Mesenchymal stem cell (in vitro differentiated cells and primary cell): ENCODE measurements at regions not wholly inside any gene's neighbourhood (a gene's known extent, or its start where the extent isn't known, plus 50 kb on each side); places are given as distances from the start of the nearest gene placed in this dataset.

Experiments
- DNase-seq: peaks from one replicate; pipeline ENCODE4 v3.0.0-alpha.2; 2013
- H2AFZ ChIP-seq: one replicate; pipeline ENCODE4 v1.6.1; 2013; ENCODE audit warnings: low read depth, mild to moderate bottlenecking, control low read depth, inconsistent platforms, low read length, moderate library complexity
- H2AK5ac ChIP-seq: 2 replicates; pipeline ENCODE4 v1.6.1; 2013; ENCODE audit warnings: low read length, moderate library complexity, mild to moderate bottlenecking, inconsistent platforms; ENCODE audit not compliant: severe bottlenecking
- H2BK120ac ChIP-seq: one replicate; pipeline ENCODE4 v1.6.1; 2013; ENCODE audit warnings: low read depth, mild to moderate bottlenecking, inconsistent platforms, low read length, moderate library complexity
- H2BK12ac ChIP-seq, 2 experiments: one replicate each; pipeline ENCODE4 v1.6.1; 2013; ENCODE audit warnings: inconsistent platforms in 2 of 2, low read length in 2 of 2, mild to moderate bottlenecking in 2 of 2, moderate library complexity in 2 of 2, control low read depth in 1 of 2
- H2BK15ac ChIP-seq: one replicate; pipeline ENCODE4 v1.6.1; 2013; ENCODE audit warnings: mild to moderate bottlenecking, low read depth, inconsistent platforms; ENCODE audit not compliant: poor library complexity, severe bottlenecking
- H2BK5ac ChIP-seq: 2 replicates; pipeline ENCODE4 v1.6.1; 2013; ENCODE audit warnings: low read depth, mild to moderate bottlenecking, low read length, control low read depth, inconsistent platforms; ENCODE audit not compliant: poor library complexity, severe bottlenecking
- H3K14ac ChIP-seq, 2 experiments: one replicate each; pipeline ENCODE4 v1.6.1; 2013; ENCODE audit warnings: inconsistent platforms in 2 of 2, low read length in 2 of 2, control low read depth in 1 of 2, mild to moderate bottlenecking in 1 of 2, moderate library complexity in 1 of 2
- H3K18ac ChIP-seq, 2 experiments: one replicate each; pipeline ENCODE4 v1.6.1; 2013; ENCODE audit warnings: inconsistent platforms in 2 of 2, low read length in 2 of 2, control low read depth in 1 of 2, low read depth in 1 of 2, mild to moderate bottlenecking in 1 of 2
- H3K23ac ChIP-seq, 2 experiments: one replicate each; pipeline ENCODE4 v1.6.1; 2013; ENCODE audit warnings: inconsistent platforms in 2 of 2, low read length in 2 of 2, mild to moderate bottlenecking in 2 of 2, moderate library complexity in 2 of 2, control low read depth in 1 of 2
- H3K27ac ChIP-seq: 2 replicates; pipeline ENCODE4 v1.5.1; 2013; ENCODE audit warnings: mild to moderate bottlenecking, moderate library complexity, low read length, control low read depth, inconsistent platforms; ENCODE audit not compliant: poor library complexity, severe bottlenecking
- H3K27me3 ChIP-seq, 2 experiments: 2 replicates each; pipeline versions ENCODE4 v1.6.1 to v1.7.0; 2013; ENCODE audit warnings: low read length in 2 of 2, mild to moderate bottlenecking in 2 of 2, moderate library complexity in 2 of 2, control low read depth in 1 of 2, inconsistent platforms in 1 of 2; ENCODE audit not compliant: control insufficient read depth in 1 of 2, insufficient read depth in 1 of 2
- H3K36me3 ChIP-seq, 2 experiments: 2 replicates each; pipeline versions ENCODE4 v1.6.1 to v1.7.0; 2013; ENCODE audit warnings: low read length in 2 of 2, control low read depth in 1 of 2, inconsistent platforms in 1 of 2, low read depth in 1 of 2, mild to moderate bottlenecking in 1 of 2; ENCODE audit not compliant: insufficient read depth in 2 of 2, control insufficient read depth in 1 of 2
- H3K4ac ChIP-seq, 2 experiments: one replicate each; pipeline ENCODE4 v1.6.1; 2013; ENCODE audit warnings: inconsistent platforms in 2 of 2, low read length in 2 of 2, mild to moderate bottlenecking in 2 of 2, moderate library complexity in 2 of 2, control low read depth in 1 of 2, low read depth in 1 of 2
- H3K4me1 ChIP-seq: 2 replicates; pipeline ENCODE4 v1.6.1; 2013; ENCODE audit warnings: low read depth, low read length, control low read depth; ENCODE audit not compliant: control insufficient read depth, insufficient read depth
- H3K4me2 ChIP-seq: 2 replicates; pipeline ENCODE4 v1.6.1; 2013; ENCODE audit warnings: low read length, mild to moderate bottlenecking, inconsistent platforms; ENCODE audit not compliant: poor library complexity, severe bottlenecking
- H3K4me3 ChIP-seq, 2 experiments: 2 replicates each; pipeline versions ENCODE4 v1.5.1 to v1.7.0; 2013; ENCODE audit warnings: low read length in 2 of 2, mild to moderate bottlenecking in 2 of 2, control low read depth in 1 of 2, low read depth in 1 of 2; ENCODE audit not compliant: insufficient read depth in 1 of 2
- H3K79me1 ChIP-seq: replicated peaks from 2 replicates; pipeline ENCODE4 v1.6.1; 2013; ENCODE audit warnings: mild to moderate bottlenecking, control low read depth, low read length, inconsistent platforms; ENCODE audit not compliant: poor library complexity, severe bottlenecking
- H3K9ac ChIP-seq: 2 replicates; pipeline ENCODE4 v1.7.0; 2013; ENCODE audit warnings: mild to moderate bottlenecking, low read length, moderate library complexity
- H3K9me3 ChIP-seq: 2 replicates; pipeline ENCODE4 v1.7.0; 2013; ENCODE audit warnings: mild to moderate bottlenecking, low read length; ENCODE audit not compliant: control insufficient read depth
- H4K8ac ChIP-seq: one replicate; pipeline ENCODE4 v1.6.1; 2013; ENCODE audit warnings: inconsistent platforms, mild to moderate bottlenecking, low read length, moderate library complexity
- H4K91ac ChIP-seq: one replicate; pipeline ENCODE4 v1.6.1; 2013; ENCODE audit warnings: mild to moderate bottlenecking, low read length, inconsistent platforms
- WGBS: methylation state at CpG from one replicate; pipeline ENCODE4 v1.1.7; 2013; ENCODE audit warnings: mixed read lengths; 5-methylcytosine and 5-hydroxymethylcytosine counted together

GRCh38 chr7:13832346-13832745 is 157.1 kb downstream of the ETV1 start:
- H2BK120ac ChIP-seq = no peak overlapping the region
- H2BK5ac ChIP-seq = no peak overlapping the region
- H3K9ac ChIP-seq = no peak overlapping the region
- H3K23ac ChIP-seq = no peak overlapping the region
- H4K8ac ChIP-seq = no peak overlapping the region
- no peaks in the 10 kb centered on the region for H3K4me1 ChIP-seq
- no peak overlapping the region for H3K14ac ChIP-seq
- no peak overlapping the region for H3K4me2 ChIP-seq
- H3K4me3 ChIP-seq = no peak overlapping the region
- H3K27ac ChIP-seq = no peak overlapping the region
- H3K4ac ChIP-seq = no peak overlapping the region
- no peaks in the 10 kb centered on the region for H3K36me3 ChIP-seq
- no peak overlapping the region for H2AK5ac ChIP-seq
- no peak overlapping the region for H2BK12ac ChIP-seq
- no peaks in the 10 kb centered on the region for H3K27me3 ChIP-seq
- DNase-seq = no peak
- no peaks in the 10 kb centered on the region for H3K9me3 ChIP-seq
- no peak overlapping the region for H3K18ac ChIP-seq
- no peak overlapping the region for H2AFZ ChIP-seq
- no peak overlapping the region for H2BK15ac ChIP-seq
- no peaks in the 10 kb centered on the region for H3K79me1 ChIP-seq
- no peak overlapping the region for H4K91ac ChIP-seq

- H3K4me3 ChIP-seq = no peak overlapping the region
- no peaks in the 10 kb centered on the region for H3K36me3 ChIP-seq
- no peak overlapping the region for H3K4me2 ChIP-seq
- H2AK5ac ChIP-seq = no peak overlapping the region
- no peak overlapping the region for H3K23ac ChIP-seq
- H2AFZ ChIP-seq = no peak overlapping the region
- H3K4me1 ChIP-seq = no peaks in the 10 kb centered on the region
- no peaks in the 10 kb centered on the region for H3K27me3 ChIP-seq
- no peaks in the 10 kb centered on the region for H3K9me3 ChIP-seq
- no peak overlapping the region for H2BK5ac ChIP-seq
- H4K91ac ChIP-seq = no peak overlapping the region
- no peak overlapping the region for H4K8ac ChIP-seq
- H2BK12ac ChIP-seq = no peak overlapping the region
- H2BK15ac ChIP-seq = no peak overlapping the region
- no peak for DNase-seq
- H3K27ac ChIP-seq = no peak overlapping the region
- no peak overlapping the region for H3K9ac ChIP-seq
- H3K4ac ChIP-seq = peak overlapping the region in 1 of 2 experiments; percentile 7
- H3K79me1 ChIP-seq = no peaks in the 10 kb centered on the region
- 53% methylated on average over 4 of the region's 6 CpGs for WGBS
- no peak overlapping the region for H2BK120ac ChIP-seq
- H3K18ac ChIP-seq = no peak overlapping the region
- peak overlapping the region in 1 of 2 experiments; percentile 70 for H3K14ac ChIP-seq
Measured at GRCh38 chr7:13834328-13834761, 155.1 kb downstream of the ETV1 start.

- WGBS = 83% methylated on average over 2 of the region's 2 CpGs
- H3K18ac ChIP-seq = no peak overlapping the region
- DNase-seq = no peak
Measured at GRCh38 chr7:13835442-13835841, 154.0 kb downstream of the ETV1 start.

GRCh38 chr7:13839063-13839462 is 150.4 kb downstream of the ETV1 start:
- Histone ChIP-seq H3K4me2 (no peak overlapping the region), H2AFZ (no peak overlapping the region), H3K79me1 (no peaks in the 10 kb centered on the region), H3K4me3 (no peak overlapping the region), H3K23ac (no peak overlapping the region), H3K27me3 (no peaks in the 10 kb centered on the region), H2BK120ac (no peak overlapping the region), H3K4me1 (no peaks in the 10 kb centered on the region), H3K4ac (no peak overlapping the region), H4K8ac (no peak overlapping the region), H2BK15ac (no peak overlapping the region), H2AK5ac (no peak overlapping the region), H3K36me3 (no peaks in the 10 kb centered on the region), H2BK12ac (no peak overlapping the region), H2BK5ac (no peak overlapping the region), H3K18ac (no peak overlapping the region), H3K27ac (no peak overlapping the region), H3K9ac (no peak overlapping the region), H3K9me3 (no peaks in the 10 kb centered on the region), H4K91ac (no peak overlapping the region), H3K14ac (no peak overlapping the region)
- WGBS = 76% methylated on average over 1 of the region's 1 CpG
- DNase-seq = no peak

More at GRCh38 chr7:13835442-13835841, 154.0 kb downstream of the ETV1 start:
- Histone ChIP-seq H3K9ac (no peak overlapping the region), H3K14ac (no peak overlapping the region), H3K4ac (no peak overlapping the region), H2AFZ (no peak overlapping the region), H2BK12ac (no peak overlapping the region), H3K27me3 (no peaks in the 10 kb centered on the region), H3K4me1 (no peaks in the 10 kb centered on the region), H3K27ac (no peak overlapping the region), H3K23ac (no peak overlapping the region), H3K4me3 (no peak overlapping the region), H3K79me1 (no peaks in the 10 kb centered on the region), H2AK5ac (no peak overlapping the region), H4K8ac (no peak overlapping the region), H3K9me3 (no peaks in the 10 kb centered on the region), H2BK5ac (no peak overlapping the region), H3K36me3 (no peaks in the 10 kb centered on the region), H4K91ac (no peak overlapping the region), H2BK15ac (no peak overlapping the region), H2BK120ac (no peak overlapping the region), H3K4me2 (no peak overlapping the region)
